ENCODE measurements at regions not wholly inside any gene's neighbourhood (a gene's known extent, or its start where the extent isn't known, plus 50 kb on each side); places are given as distances from the start of the nearest gene placed in this dataset.

- TF ChIP-seq POLR2A (IDR thresholded peaks at IDR 0.05; ENCODE audit: low read length) (no peak), REST (IDR thresholded peaks at IDR 0.05) (no peak), MYC (IDR thresholded peaks at IDR 0.05; ENCODE audit: borderline replicate concordance, low read length) (no peak), KDM1A (IDR thresholded peaks at IDR 0.05; ENCODE audit: low read depth) (no peak)
- TF ChIP-seq, protein P1, sequence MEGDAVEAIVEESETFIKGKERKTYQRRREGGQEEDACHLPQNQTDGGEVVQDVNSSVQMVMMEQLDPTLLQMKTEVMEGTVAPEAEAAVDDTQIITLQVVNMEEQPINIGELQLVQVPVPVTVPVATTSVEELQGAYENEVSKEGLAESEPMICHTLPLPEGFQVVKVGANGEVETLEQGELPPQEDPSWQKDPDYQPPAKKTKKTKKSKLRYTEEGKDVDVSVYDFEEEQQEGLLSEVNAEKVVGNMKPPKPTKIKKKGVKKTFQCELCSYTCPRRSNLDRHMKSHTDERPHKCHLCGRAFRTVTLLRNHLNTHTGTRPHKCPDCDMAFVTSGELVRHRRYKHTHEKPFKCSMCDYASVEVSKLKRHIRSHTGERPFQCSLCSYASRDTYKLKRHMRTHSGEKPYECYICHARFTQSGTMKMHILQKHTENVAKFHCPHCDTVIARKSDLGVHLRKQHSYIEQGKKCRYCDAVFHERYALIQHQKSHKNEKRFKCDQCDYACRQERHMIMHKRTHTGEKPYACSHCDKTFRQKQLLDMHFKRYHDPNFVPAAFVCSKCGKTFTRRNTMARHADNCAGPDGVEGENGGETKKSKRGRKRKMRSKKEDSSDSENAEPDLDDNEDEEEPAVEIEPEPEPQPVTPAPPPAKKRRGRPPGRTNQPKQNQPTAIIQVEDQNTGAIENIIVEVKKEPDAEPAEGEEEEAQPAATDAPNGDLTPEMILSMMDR (IDR thresholded peaks at IDR 0.05) = no peak
- TF ChIP-seq, protein P2, sequence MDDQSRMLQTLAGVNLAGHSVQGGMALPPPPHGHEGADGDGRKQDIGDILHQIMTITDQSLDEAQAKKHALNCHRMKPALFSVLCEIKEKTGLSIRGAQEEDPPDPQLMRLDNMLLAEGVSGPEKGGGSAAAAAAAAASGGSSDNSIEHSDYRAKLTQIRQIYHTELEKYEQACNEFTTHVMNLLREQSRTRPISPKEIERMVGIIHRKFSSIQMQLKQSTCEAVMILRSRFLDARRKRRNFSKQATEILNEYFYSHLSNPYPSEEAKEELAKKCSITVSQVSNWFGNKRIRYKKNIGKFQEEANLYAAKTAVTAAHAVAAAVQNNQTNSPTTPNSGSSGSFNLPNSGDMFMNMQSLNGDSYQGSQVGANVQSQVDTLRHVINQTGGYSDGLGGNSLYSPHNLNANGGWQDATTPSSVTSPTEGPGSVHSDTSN (IDR thresholded peaks at IDR 0.05) = no peak
Observed at GRCh38 chr5:120229036-120229435, 235.1 kb upstream of the PRR16 start.

All from A549 (cell line).